NCI-H2171 (cell line): ENCODE measurements at regions not wholly inside any gene's neighbourhood (a gene's known extent, or its start where the extent isn't known, plus 50 kb on each side); places are given as distances from the start of the nearest gene placed in this dataset.

Experiments
- DNase-seq: peaks from one replicate; lab custom pipeline; 2025; lab: John Stamatoyannopoulos, UW

DNA sequence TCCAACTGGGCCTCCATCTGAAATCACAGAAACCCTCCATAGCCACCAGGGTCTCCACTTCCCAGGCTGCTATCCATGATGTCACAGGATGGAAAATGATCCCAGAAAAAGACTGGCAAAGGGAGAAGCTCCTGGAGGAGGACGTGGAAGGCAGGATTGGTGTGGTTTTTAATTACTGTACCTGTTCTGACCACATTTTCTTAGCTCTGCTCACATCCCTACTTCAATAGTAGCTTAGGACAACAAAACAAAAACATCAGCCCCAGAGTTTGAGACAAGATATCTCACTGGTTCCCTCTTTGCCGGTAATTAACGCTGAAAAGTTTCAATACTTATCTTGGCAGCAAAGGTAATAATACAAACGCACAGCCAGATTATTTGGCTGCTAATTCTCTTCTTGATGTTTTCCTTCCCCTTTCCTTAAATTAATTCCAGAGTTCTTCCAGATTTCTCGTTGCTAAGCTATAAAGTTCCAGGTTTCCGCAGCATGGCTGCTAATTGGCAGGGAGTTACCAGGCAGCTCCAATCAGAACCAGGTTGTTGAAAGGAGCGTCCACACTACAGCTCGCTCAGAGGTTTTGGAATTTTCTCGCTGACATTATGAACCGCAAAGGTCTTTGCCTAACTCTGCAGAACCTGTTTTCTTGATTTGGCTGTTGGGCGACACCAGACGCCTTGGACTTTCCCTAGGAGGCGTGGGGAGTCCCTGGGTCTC, 263.4 kb downstream of the MRTFB start:
- DNase-seq = no peak

- DNase-seq = no peak
Observed at GRCh38 chr16:14333361-14333760, 262.2 kb downstream of the MRTFB start.

DNA sequence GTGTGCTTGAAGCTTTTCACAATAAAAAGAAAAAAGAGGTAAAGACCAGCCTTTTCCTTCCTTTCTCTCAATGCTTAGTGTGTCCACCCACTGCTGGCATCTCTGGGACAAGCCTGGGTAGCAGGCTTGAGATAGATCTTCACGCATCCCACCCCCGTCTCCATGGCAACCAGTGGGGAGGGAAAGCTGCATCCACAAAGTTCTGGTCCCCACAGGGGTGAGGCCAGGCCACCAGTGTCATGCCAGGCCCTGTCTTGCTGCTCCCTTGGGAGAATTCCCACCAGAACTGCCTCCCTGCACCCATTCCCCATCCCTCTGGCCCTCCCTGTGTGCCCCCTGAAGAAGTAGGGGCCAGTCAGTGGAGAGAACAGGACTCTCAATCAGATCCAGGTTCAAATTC, 259.9 kb downstream of the MRTFB start:
- DNase-seq = no peak

DNA sequence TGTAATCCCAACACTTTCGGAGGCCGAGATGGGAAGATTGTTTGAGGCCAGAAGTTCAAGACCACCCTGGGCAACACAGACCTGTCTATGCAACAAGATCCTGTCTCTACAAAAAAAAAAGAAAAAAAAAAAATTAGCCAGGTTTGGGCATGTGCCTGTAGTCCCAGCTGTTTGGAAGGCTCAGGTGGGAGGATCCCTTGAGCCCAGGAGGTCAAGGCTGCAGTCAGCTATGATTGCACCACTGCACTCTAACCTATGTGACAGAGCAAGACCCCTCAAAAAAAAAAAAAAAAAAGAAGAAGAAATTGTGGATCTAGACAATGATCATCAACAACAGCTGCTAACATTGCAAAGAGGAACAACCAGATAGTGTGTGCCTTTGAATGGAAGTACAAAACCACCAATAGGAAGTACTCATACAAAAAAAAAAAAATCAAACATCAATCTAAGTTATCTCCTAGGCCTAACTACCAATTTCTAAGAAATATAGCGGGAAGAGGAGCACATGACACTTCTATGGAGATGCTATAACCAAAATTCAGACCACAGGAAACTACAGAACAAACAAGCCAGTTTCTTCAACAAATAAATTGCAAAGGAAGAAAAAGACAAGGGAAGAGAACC, 258.7 kb downstream of the MRTFB start:
- DNase-seq = no peak

GRCh38 chr16:14325502-14326401, 254.6 kb downstream of the MRTFB start:
- peak; percentile 86 for DNase-seq

DNA sequence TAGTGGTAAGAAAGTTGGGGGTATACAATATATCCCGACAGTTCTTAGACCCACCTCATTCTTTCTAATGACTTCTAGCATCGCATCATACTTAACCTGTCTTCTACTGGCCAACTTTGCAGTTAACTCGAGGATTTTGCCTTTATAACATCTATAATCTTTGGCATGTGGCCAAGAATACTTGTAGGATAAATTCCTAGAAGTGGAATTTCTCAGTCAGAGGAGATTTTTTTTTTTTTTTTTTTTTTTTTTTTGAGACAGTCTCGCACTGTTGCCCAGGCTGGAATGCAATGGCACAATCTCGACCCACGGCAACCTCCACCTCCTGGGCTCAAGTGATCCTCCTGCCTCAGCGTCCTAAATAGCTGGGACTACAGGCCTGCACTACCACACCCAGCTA, 253.5 kb downstream of the MRTFB start:
- no peak for DNase-seq

- DNase-seq = no peak
Observed at GRCh38 chr16:14322186-14322585, 251.1 kb downstream of the MRTFB start.

DNA sequence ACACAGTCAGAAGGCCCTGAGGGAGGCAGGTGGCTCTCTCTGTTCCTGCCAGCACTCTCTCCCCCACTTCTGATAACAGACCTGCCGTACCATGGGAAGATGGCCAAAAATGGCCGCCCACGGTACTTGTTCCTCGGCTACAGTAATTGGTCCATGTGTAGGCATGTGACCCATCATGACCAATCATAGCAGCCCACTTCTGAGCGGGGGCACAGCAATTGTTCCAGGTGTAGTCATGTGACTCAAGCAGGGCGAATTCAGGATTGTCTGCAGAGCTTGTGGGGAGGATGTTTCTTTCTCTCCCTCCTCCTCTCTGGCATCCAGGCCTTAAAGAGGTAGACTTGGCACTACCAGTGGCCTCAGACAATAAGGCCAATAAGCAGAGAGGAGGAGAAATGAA, 250.4 kb downstream of the MRTFB start:
- peak; percentile 94 for DNase-seq

GRCh38 chr16:14320406-14320805, 249.3 kb downstream of the MRTFB start:
- no peak for DNase-seq
